Upper lobe of left lung (tissue), 6 donors: ENCODE measurements at regions not wholly inside any gene's neighbourhood (a gene's known extent, or its start where the extent isn't known, plus 50 kb on each side); places are given as distances from the start of the nearest gene placed in this dataset.

ENCODE experiments used
- ATAC-seq, 2 donors: fragments of 200-7000 bp; cut with Tn5 transposase; one replicate each; pipeline ENCODE4 v1.9.1; 2022; ENCODE audit warnings: mild to moderate bottlenecking in 2 of 2, moderate library complexity in 2 of 2; ENCODE audit not compliant: low FRiP score in 2 of 2
- DNase-seq, 2 donors: peaks; one replicate each; pipeline ENCODE4 v3.0.0-alpha.2; 2019 to 2020
- H3K27ac ChIP-seq, 4 donors: fragments of 200-600 bp; sonication (generic); one replicate each; pipeline ENCODE4 v1.5.1; 2016 to 2019
- H3K27me3 ChIP-seq, 4 donors: fragments of 200-600 bp; sonication (generic); one replicate each; pipeline ENCODE4 v1.5.1; 2017 to 2019
- H3K36me3 ChIP-seq, 4 donors: fragments of 200-600 bp; sonication (generic); one replicate each; pipeline ENCODE4 v1.5.1; 2016 to 2019
- H3K4me1 ChIP-seq, 4 donors: fragments of 200-600 bp; sonication (generic); one replicate each; pipeline ENCODE4 v1.5.1; 2018 to 2019
- H3K4me3 ChIP-seq, 4 donors: fragments of 200-600 bp; sonication (generic); one replicate each; pipeline ENCODE4 v1.5.1; 2017 to 2019; ENCODE audit warnings: mild to moderate bottlenecking in 2 of 4, moderate library complexity in 1 of 4
- H3K9me3 ChIP-seq, 4 donors: fragments of 200-600 bp; sonication (generic); one replicate each; pipeline ENCODE4 v1.5.1; 2018 to 2019
- EP300 ChIP-seq, 4 donors: sonication (generic); formaldehyde crosslinking; IDR thresholded peaks; one replicate each; pipeline ENCODE4 v1.5.1; 2017; ENCODE audit warnings: antibody characterized with exemption in 4 of 4, control low read depth in 2 of 4
- POLR2A ChIP-seq, 4 donors: fragments of 450-650 bp; IDR thresholded peaks; one replicate each; pipeline ENCODE4 v1.5.1; 2016 to 2017; ENCODE audit warnings: antibody characterized with exemption in 4 of 4, mild to moderate bottlenecking in 2 of 4
- POLR2AphosphoS5 ChIP-seq, 2 donors: sonication (generic); formaldehyde crosslinking; IDR thresholded peaks; one replicate each; pipeline ENCODE4 v1.5.1; 2017; ENCODE audit warnings: antibody characterized with exemption in 2 of 2
- whole genome bisulfite sequencing, 2 donors: methylation state at CpG; one replicate each; pipeline ENCODE4 v1.1.5; 2017 to 2018; 5-methylcytosine and 5-hydroxymethylcytosine counted together
- TF ChIP-seq, protein P1 (sequence below), 6 experiments: fragments of 450-650 bp in 4 of 6; fragments of 200-600 bp in 2 of 6; sonication (generic) in 2 of 6; IDR thresholded peaks; one replicate each; pipeline ENCODE4 v1.5.1; 2016 to 2019; ENCODE audit warnings: antibody characterized with exemption in 6 of 6
- donor health status: DM: no; HTN: no; CAD: no; lungs with moderate emphysema.
- donor health status: DM: no; HTN: yes; CAD: no; lungs with severe emphysema.

DNA sequence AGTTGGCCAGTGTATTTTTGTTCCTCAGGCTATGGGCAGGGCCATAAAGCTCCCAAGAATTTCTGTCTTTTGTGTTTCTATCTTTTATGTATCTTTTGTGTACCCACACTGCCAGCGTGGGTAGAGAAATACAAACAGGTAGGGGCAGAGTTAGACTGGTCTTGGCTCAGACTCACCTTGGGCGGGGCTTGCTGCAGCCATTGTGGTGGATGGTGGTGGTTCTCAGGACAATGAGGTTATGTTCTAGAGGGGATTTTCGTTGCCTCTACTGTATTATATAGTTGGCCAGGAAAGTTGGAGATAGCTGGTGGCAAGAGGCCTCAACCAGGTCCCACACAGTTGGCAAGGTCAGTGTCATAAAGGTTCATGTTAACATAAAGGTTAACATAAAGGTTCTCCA lies 977.5 kb upstream of the LRFN5 start:
- Histone ChIP-seq H3K27me3 (no peaks in the 10 kb centered on the region), H3K9me3 (no peaks in the 10 kb centered on the region), H3K36me3 (no peaks in the 10 kb centered on the region), H3K4me1 (no peaks in the 10 kb centered on the region), H3K4me3 (no peak overlapping the region), H3K27ac (no peak overlapping the region)
- WGBS, 2 donors, result 70 to 74% methylated on average over 3 of the region's 3 CpGs
- TF ChIP-seq, protein P1, sequence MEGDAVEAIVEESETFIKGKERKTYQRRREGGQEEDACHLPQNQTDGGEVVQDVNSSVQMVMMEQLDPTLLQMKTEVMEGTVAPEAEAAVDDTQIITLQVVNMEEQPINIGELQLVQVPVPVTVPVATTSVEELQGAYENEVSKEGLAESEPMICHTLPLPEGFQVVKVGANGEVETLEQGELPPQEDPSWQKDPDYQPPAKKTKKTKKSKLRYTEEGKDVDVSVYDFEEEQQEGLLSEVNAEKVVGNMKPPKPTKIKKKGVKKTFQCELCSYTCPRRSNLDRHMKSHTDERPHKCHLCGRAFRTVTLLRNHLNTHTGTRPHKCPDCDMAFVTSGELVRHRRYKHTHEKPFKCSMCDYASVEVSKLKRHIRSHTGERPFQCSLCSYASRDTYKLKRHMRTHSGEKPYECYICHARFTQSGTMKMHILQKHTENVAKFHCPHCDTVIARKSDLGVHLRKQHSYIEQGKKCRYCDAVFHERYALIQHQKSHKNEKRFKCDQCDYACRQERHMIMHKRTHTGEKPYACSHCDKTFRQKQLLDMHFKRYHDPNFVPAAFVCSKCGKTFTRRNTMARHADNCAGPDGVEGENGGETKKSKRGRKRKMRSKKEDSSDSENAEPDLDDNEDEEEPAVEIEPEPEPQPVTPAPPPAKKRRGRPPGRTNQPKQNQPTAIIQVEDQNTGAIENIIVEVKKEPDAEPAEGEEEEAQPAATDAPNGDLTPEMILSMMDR (IDR thresholded peaks at IDR 0.05), result no peak
- no peak for TF ChIP-seq POLR2AphosphoS5 (IDR thresholded peaks at IDR 0.05)
- no peak for TF ChIP-seq POLR2A (IDR thresholded peaks at IDR 0.05)
- ATAC-seq (no peak), DNase-seq (no peak)

DNA sequence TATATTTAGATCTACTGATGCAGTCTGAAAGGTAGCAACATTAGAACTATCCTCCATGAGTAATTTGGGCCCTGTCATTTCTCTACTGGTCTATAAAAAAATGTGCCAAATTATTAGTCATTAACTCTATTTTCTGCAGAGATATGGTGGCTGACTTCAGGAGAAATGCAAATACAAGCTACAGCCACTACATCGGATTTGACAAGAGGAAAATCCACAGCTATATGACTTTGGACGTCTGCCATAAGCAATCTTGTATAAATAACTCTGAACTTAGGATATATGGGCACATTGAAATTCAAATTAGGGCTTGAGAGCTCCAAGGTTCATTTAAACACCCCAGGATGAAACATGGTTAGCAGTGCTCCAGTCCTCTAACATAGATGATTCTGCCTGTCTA lies 983.0 kb upstream of the LRFN5 start:
- ATAC-seq (no peak), DNase-seq (no peak)
- TF ChIP-seq, protein P1 (IDR thresholded peaks at IDR 0.05), result no peak
- TF ChIP-seq POLR2AphosphoS5 (IDR thresholded peaks at IDR 0.05), result no peak
- no peak for TF ChIP-seq EP300 (IDR thresholded peaks at IDR 0.05)
- TF ChIP-seq POLR2A (IDR thresholded peaks at IDR 0.05), result no peak
- Histone ChIP-seq H3K27ac (no peak overlapping the region), H3K9me3 (no peaks in the 10 kb centered on the region), H3K4me1 (no peaks in the 10 kb centered on the region), H3K27me3 (no peaks in the 10 kb centered on the region), H3K36me3 (no peaks in the 10 kb centered on the region), H3K4me3 (no peak overlapping the region)
- 32 to 38% methylated on average over 2 of the region's 2 CpGs for WGBS, 2 donors

DNA sequence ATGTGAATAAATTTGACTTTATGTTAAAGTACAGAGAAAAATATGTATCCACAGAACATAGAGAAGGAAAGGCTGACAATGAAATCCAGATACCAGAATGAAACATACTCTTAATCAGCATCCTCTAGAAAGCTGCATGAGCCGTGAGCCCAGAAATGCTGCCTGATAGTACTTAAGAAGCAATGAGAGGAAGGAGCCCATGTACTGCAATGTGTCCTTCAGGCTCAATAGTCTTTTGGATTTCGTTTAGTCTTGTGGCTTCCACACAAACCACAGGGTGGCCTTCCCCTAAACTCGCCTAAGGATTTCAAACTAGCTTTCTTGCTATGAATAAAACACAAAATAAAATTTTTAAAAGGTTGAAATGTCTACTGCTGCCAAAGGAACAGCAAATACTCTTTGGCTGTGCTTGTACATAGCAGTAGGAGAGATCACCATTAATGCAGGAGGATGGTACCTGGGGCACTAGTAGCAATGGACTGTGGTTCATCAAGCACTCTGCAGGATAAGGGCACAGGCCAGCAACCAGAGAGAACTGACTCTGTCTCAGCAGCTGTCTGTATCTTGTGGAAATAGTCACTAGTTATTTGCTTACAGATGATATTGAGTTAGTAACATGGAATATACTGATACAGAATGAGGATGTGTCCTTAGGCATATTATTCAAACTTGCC lies 988.3 kb upstream of the LRFN5 start:
- WGBS, 2 donors, result 64 to 66% methylated on average over 3 of the region's 3 CpGs
- no peaks in the 10 kb centered on the region for H3K27me3 ChIP-seq
- no peaks in the 10 kb centered on the region for H3K4me1 ChIP-seq
- H3K9me3 ChIP-seq, result no peaks in the 10 kb centered on the region
- no peak overlapping the region for H3K4me3 ChIP-seq
- H3K27ac ChIP-seq, result no peak overlapping the region
- no peak for TF ChIP-seq EP300 (IDR thresholded peaks at IDR 0.05)
- TF ChIP-seq POLR2A (IDR thresholded peaks at IDR 0.05), result no peak
- TF ChIP-seq POLR2AphosphoS5 (IDR thresholded peaks at IDR 0.05), result no peak
- TF ChIP-seq, protein P1 (IDR thresholded peaks at IDR 0.05), result no peak
- H3K36me3 ChIP-seq, result no peaks in the 10 kb centered on the region
- DNase-seq (no peak), ATAC-seq (no peak)

DNA sequence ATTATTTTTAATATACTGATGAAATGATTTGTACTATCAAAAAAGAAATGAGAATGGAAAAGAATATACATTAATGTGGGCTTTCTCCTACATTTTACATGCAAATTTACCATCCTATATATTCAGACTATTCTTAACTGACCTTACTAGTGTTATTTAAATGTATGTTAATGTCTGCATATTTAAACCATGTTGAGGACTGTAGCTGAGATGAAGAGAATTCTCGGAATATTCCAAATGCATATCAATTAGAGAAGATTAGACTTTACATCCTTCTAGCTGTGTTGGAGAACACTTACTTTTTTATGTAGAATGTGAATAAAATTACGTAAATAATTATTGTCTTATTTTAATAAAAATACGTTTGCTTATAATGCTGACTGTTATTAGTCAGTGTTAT lies 990.1 kb upstream of the LRFN5 start:
- TF ChIP-seq POLR2A (IDR thresholded peaks at IDR 0.05) (no peak), EP300 (IDR thresholded peaks at IDR 0.05) (no peak), POLR2AphosphoS5 (IDR thresholded peaks at IDR 0.05) (no peak)
- TF ChIP-seq, protein P1 (IDR thresholded peaks at IDR 0.05), result no peak
- no peak for DNase-seq

DNA sequence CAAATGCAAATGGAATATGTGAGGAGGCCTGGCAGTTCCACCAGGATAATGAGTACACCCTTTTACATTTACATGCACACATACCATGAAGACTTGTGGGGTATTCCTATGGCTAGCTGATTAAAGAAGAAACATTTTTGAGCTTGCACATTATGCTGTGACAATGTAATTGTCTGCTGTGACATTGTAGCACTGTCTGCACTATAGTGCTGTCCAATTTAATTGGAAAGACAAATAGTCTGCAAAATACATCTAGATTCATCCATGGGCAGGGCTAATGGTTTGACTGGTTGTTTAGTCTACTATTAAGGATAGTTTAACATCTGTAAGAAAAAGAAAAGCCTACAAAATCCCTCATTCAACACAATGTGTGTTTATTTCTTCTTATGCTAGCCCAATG lies 1005.6 kb upstream of the LRFN5 start:
- Histone ChIP-seq H3K4me1 (no peaks in the 10 kb centered on the region), H3K27ac (no peak overlapping the region), H3K4me3 (no peak overlapping the region), H3K9me3 (no peaks in the 10 kb centered on the region), H3K27me3 (no peaks in the 10 kb centered on the region), H3K36me3 (no peaks in the 10 kb centered on the region)
- TF ChIP-seq EP300 (IDR thresholded peaks at IDR 0.05) (no peak), POLR2A (IDR thresholded peaks at IDR 0.05) (no peak), POLR2AphosphoS5 (IDR thresholded peaks at IDR 0.05) (no peak)
- TF ChIP-seq, protein P1 (IDR thresholded peaks at IDR 0.05), result no peak
- ATAC-seq (no peak), DNase-seq (no peak)

More for the DNA sequence above, 990.1 kb upstream of the LRFN5 start:
- no peak for ATAC-seq
- Histone ChIP-seq H3K4me1 (no peaks in the 10 kb centered on the region), H3K4me3 (no peak overlapping the region), H3K9me3 (no peaks in the 10 kb centered on the region), H3K27me3 (no peaks in the 10 kb centered on the region), H3K27ac (no peak overlapping the region), H3K36me3 (no peaks in the 10 kb centered on the region)
- 78 to 82% methylated on average over 3 of the region's 3 CpGs for WGBS, 2 donors
